ENCODE measurements at regions not wholly inside any gene's neighbourhood (a gene's known extent, or its start where the extent isn't known, plus 50 kb on each side); places are given as distances from the start of the nearest gene placed in this dataset.

- H3K36me3 Mint-ChIP-seq (ENCODE audit: low read depth) = no peaks in the 10 kb centered on the region
- H3K27ac Mint-ChIP-seq = no peak overlapping the region
- no peaks in the 10 kb centered on the region for H3K4me1 Mint-ChIP-seq
- no peaks in the 10 kb centered on the region for H3K27me3 Mint-ChIP-seq (ENCODE audit: low read depth, poor library complexity)
- no peak for DNase-seq
- no peak for TF ChIP-seq CTCF (IDR thresholded peaks at IDR 0.05)
- H3K4me3 Mint-ChIP-seq = no peak overlapping the region
- no peaks in the 10 kb centered on the region for H3K9me3 Mint-ChIP-seq
These were observed 438.9 kb downstream of the NAF1 start for GRCh38 chr4:162727766-162728165.

GRCh38 chr4:162727232-162727631 lies 439.5 kb downstream of the NAF1 start:
- no peak for TF ChIP-seq CTCF (IDR thresholded peaks at IDR 0.05)
- Mint-ChIP-seq H3K4me1 (no peaks in the 10 kb centered on the region), H3K9me3 (no peaks in the 10 kb centered on the region), H3K27me3 (ENCODE audit: low read depth, poor library complexity) (no peaks in the 10 kb centered on the region), H3K4me3 (no peak overlapping the region), H3K27ac (no peak overlapping the region), H3K36me3 (ENCODE audit: low read depth) (no peaks in the 10 kb centered on the region)
- DNase-seq = no peak

- no peaks in the 10 kb centered on the region for H3K36me3 Mint-ChIP-seq (ENCODE audit: low read depth)
- H3K27me3 Mint-ChIP-seq (ENCODE audit: low read depth, poor library complexity) = no peaks in the 10 kb centered on the region
These were observed 451.3 kb downstream of the NAF1 start for GRCh38 chr4:162715401-162715800.

GRCh38 chr4:162707962-162708361 lies 458.7 kb downstream of the NAF1 start:
- TF ChIP-seq CTCF (IDR thresholded peaks at IDR 0.05) = no peak
- no peak for DNase-seq
- H3K4me1 Mint-ChIP-seq = no peaks in the 10 kb centered on the region
- peaks cover 34% of the 10 kb centered on the region for H3K9me3 Mint-ChIP-seq
- no peaks in the 10 kb centered on the region for H3K36me3 Mint-ChIP-seq (ENCODE audit: low read depth)
- H3K4me3 Mint-ChIP-seq = no peak overlapping the region
- H3K27ac Mint-ChIP-seq = no peak overlapping the region
- peaks cover 3% of the 10 kb centered on the region for H3K27me3 Mint-ChIP-seq (ENCODE audit: low read depth, poor library complexity)

More at GRCh38 chr4:162715401-162715800, 451.3 kb downstream of the NAF1 start:
- no peak overlapping the region for H3K27ac Mint-ChIP-seq
- H3K4me1 Mint-ChIP-seq = no peaks in the 10 kb centered on the region
- H3K4me3 Mint-ChIP-seq = no peak overlapping the region
- DNase-seq = no peak
- peaks cover 20% of the 10 kb centered on the region for H3K9me3 Mint-ChIP-seq
- TF ChIP-seq CTCF (IDR thresholded peaks at IDR 0.05) = no peak

- H3K27me3 Mint-ChIP-seq (ENCODE audit: low read depth, poor library complexity) = peaks cover 3% of the 10 kb centered on the region
- no peaks in the 10 kb centered on the region for H3K36me3 Mint-ChIP-seq (ENCODE audit: low read depth)
- no peaks in the 10 kb centered on the region for H3K4me1 Mint-ChIP-seq
- TF ChIP-seq CTCF (IDR thresholded peaks at IDR 0.05) = no peak
- H3K4me3 Mint-ChIP-seq = no peak overlapping the region
- H3K27ac Mint-ChIP-seq = no peak overlapping the region
- H3K9me3 Mint-ChIP-seq = peaks cover 27% of the 10 kb centered on the region
- DNase-seq = no peak
These were observed 460.1 kb downstream of the NAF1 start for GRCh38 chr4:162706632-162707031.

- Mint-ChIP-seq H3K4me1 (no peaks in the 10 kb centered on the region), H3K36me3 (ENCODE audit: low read depth) (no peaks in the 10 kb centered on the region), H3K27me3 (ENCODE audit: low read depth, poor library complexity) (peaks cover 3% of the 10 kb centered on the region), H3K27ac (no peak overlapping the region), H3K9me3 (peaks cover 21% of the 10 kb centered on the region), H3K4me3 (no peak overlapping the region)
- TF ChIP-seq CTCF (IDR thresholded peaks at IDR 0.05) = no peak
- no peak for DNase-seq
These were observed 460.6 kb downstream of the NAF1 start for GRCh38 chr4:162706051-162706450.

Data from nephron progenitor cell (in vitro differentiated cells).